HepG2 (cell line): ENCODE measurements at regions not wholly inside any gene's neighbourhood (a gene's known extent, or its start where the extent isn't known, plus 50 kb on each side); places are given as distances from the start of the nearest gene placed in this dataset.

Experiments
- ATAC-seq: fragments of 200-7000 bp; cut with Tn5 transposase; 3 replicates; pipeline ENCODE4 v1.9.1; 2020; ENCODE audit warnings: mild to moderate bottlenecking, moderate library complexity
- BruUV-seq: library from RNA; stranded (reverse); fragments of 400-500 nt; replicated peaks from 2 replicates; lab custom pipeline; 2021; lab: Mats Ljungman, UMichigan
- CTCF ChIA-PET: fragments of 300-600 bp; formaldehyde crosslinking; extraction: SDS; loops from one replicate; lab custom pipeline; 2021; ENCODE audit warnings: low total read pairs, inconsistent platforms, low intra/inter-chr PET ratio; lab: Yijun Ruan, JAX
- POLR2A ChIA-PET: fragments of 350-600 bp; sonication (Branson Sonifier 250); formaldehyde crosslinking; loops from one replicate; lab custom pipeline; 2020; ENCODE audit warnings: antibody characterized with exemption, inconsistent platforms; lab: Yijun Ruan, JAX
- DNase-seq: peaks from one replicate; pipeline ENCODE4 v3.0.0-alpha.2; 2015; ENCODE audit warnings: low spot score
- FAIRE-seq: peaks from 3 replicates; lab custom pipeline; 2011; peaks lifted over from hg19 to GRCh38; lab: Jason Lieb, UNC
- H2AFZ ChIP-seq: one replicate; pipeline ENCODE4 v1.6.1; 2011; ENCODE audit warnings: low read length, inconsistent platforms
- H3K27ac ChIP-seq: fragments of 300-600 bp; 3 replicates; pipeline ENCODE4 v1.8.0; 2011; ENCODE audit warnings: mixed run types, mild to moderate bottlenecking, mixed read lengths, low read length, inconsistent platforms; ENCODE audit not compliant: insufficient read depth; ENCODE audit errors: extremely low read length
- H3K27me3 ChIP-seq, 2 experiments: fragments of 200-600 bp in 1 of 2; 2 replicates in 1 of 2; 3 replicates in 1 of 2; pipeline versions ENCODE4 v1.6.0 to v1.8.0; 2011; ENCODE audit warnings: low read length in 2 of 2, mild to moderate bottlenecking in 2 of 2, moderate library complexity in 2 of 2, inconsistent platforms in 1 of 2; ENCODE audit not compliant: insufficient read depth in 2 of 2, control insufficient read depth in 1 of 2
- H3K36me3 ChIP-seq, 2 experiments: fragments of 200-600 bp in 1 of 2; replicated peaks in 1 of 2; 2 replicates in 1 of 2; 3 replicates in 1 of 2; pipeline versions ENCODE4 v1.5.1 to v1.8.0; 2011; ENCODE audit warnings: low read length in 2 of 2, inconsistent platforms in 1 of 2; ENCODE audit not compliant: insufficient read depth in 2 of 2, control insufficient read depth in 1 of 2
- H3K4me1 ChIP-seq: 2 replicates; pipeline ENCODE4 v1.5.1; 2012; ENCODE audit warnings: low read length, inconsistent platforms; ENCODE audit not compliant: insufficient read depth
- H3K4me2 ChIP-seq: 2 replicates; pipeline ENCODE4 v1.6.0; 2011; ENCODE audit warnings: low read depth, low read length, inconsistent platforms
- H3K4me3 ChIP-seq, 3 experiments: fragments of 200-600 bp in 1 of 3; sonication (generic), shearing (Covaris generic) in 1 of 3; replicated peaks in 1 of 3; 2 replicates each; pipeline ENCODE4 v1.5.1; 2011 to 2016; ENCODE audit warnings: low read length in 3 of 3, inconsistent platforms in 2 of 3, low read depth in 2 of 3, mild to moderate bottlenecking in 2 of 3, control low read depth in 1 of 3, mixed read lengths in 1 of 3; ENCODE audit not compliant: insufficient read depth in 1 of 3
- H3K79me2 ChIP-seq: one replicate; pipeline ENCODE4 v1.6.1; 2011; ENCODE audit warnings: low read length, inconsistent platforms; ENCODE audit not compliant: insufficient read depth
- H3K9ac ChIP-seq: 2 replicates; pipeline ENCODE4 v1.6.0; 2011; ENCODE audit warnings: mild to moderate bottlenecking, low read depth, low read length, inconsistent platforms; ENCODE audit not compliant: insufficient read depth
- H3K9me3 ChIP-seq: 2 replicates; pipeline ENCODE4 v1.5.1; 2012; ENCODE audit warnings: mild to moderate bottlenecking, low read length
- H4K20me1 ChIP-seq: 2 replicates; pipeline ENCODE4 v1.6.0; 2011; ENCODE audit warnings: inconsistent platforms, mild to moderate bottlenecking, low read length, moderate library complexity; ENCODE audit not compliant: insufficient read depth
- AHDC1 ChIP-seq: sonication (generic); formaldehyde crosslinking; IDR thresholded peaks from 2 replicates; pipeline ENCODE4 v1.5.1; 2020; ENCODE audit warnings: mild to moderate bottlenecking, missing genetic modification reagents, borderline replicate concordance
- HMG20A ChIP-seq: IDR thresholded peaks from 2 replicates; pipeline ENCODE4 v1.6.1; 2016; ENCODE audit warnings: borderline replicate concordance
- SRY ChIP-seq: sonication (generic); formaldehyde crosslinking; IDR thresholded peaks from 2 replicates; pipeline ENCODE4 v1.8.0; 2022; ENCODE audit warnings: mild to moderate bottlenecking, missing genetic modification reagents
- TBX3 ChIP-seq: fragments of 450-650 bp; IDR thresholded peaks from 2 replicates; pipeline ENCODE4 v1.6.1; 2017; ENCODE audit warnings: antibody characterized with exemption, mild to moderate bottlenecking, inconsistent platforms, borderline replicate concordance
- ZNF260 ChIP-seq: sonication (generic); formaldehyde crosslinking; IDR thresholded peaks from 2 replicates; pipeline ENCODE4 v1.4.0; 2020; ENCODE audit warnings: missing genetic modification reagents, low read depth, mild to moderate bottlenecking, borderline replicate concordance
- ZNF30 ChIP-seq: sonication (generic); formaldehyde crosslinking; IDR thresholded peaks from 2 replicates; pipeline ENCODE4 v1.5.0; 2020; ENCODE audit warnings: mild to moderate bottlenecking, missing genetic modification reagents
- ZNF567 ChIP-seq: sonication (generic); formaldehyde crosslinking; IDR thresholded peaks from 2 replicates; pipeline ENCODE4 v1.8.1; 2023; ENCODE audit warnings: mild to moderate bottlenecking, missing genetic modification reagents, borderline replicate concordance
- WGBS: methylation state at CpG from one replicate; pipeline ENCODE4 v1.1.6; 2017; ENCODE audit warnings: low lambda C conversion rate; 5-methylcytosine and 5-hydroxymethylcytosine counted together
- in situ Hi-C: cut with HindIII; loops from 2 replicates; pipeline ENCODE4 v1.10.0; 2017; ENCODE audit warnings: low pct_unique_long_range_greater_than_20kb; ENCODE audit not compliant: extremely low pct_ligation_motif_present
- intact Hi-C: fragments of 100-400 bp; cut with micrococcal nuclease; formaldehyde crosslinking; loops from one replicate; pipeline ENCODE4 v1.10.0; 2022; ENCODE audit not compliant: unreplicated experiment

GRCh38 chr1:244296003-244296402 is 155.7 kb downstream of the ADSS2 start:
- no TSS peak for BruUV-seq
- H2AFZ ChIP-seq: no peak overlapping the region
- TF ChIP-seq SRY (CRISPR knock-in tag) (no peak), ZNF567 (CRISPR knock-in tag) (no peak), TBX3 (no peak), ZNF260 (no peak), AHDC1 (no peak), ZNF30 (CRISPR knock-in tag) (no peak), HMG20A (no peak)
- TF ChIP-seq, all 625 proteins: peak for 0
- Histone ChIP-seq H3K4me3 (no peak overlapping the region), H3K9ac (no peak overlapping the region), H3K36me3 (no peaks in the 10 kb centered on the region), H3K27me3 (peaks cover 0 to 11% of the 10 kb centered on the region in 2 experiments; a peak in 2 of 5 replicates), H4K20me1 (no peaks in the 10 kb centered on the region), H3K79me2 (no peaks in the 10 kb centered on the region), H3K4me2 (no peak overlapping the region), H3K4me1 (no peaks in the 10 kb centered on the region), H3K9me3 (no peaks in the 10 kb centered on the region), H3K27ac (no peak overlapping the region)
- no peak for FAIRE-seq
- ATAC-seq: no peak
- in situ Hi-C loops (no loop called here), intact Hi-C loops (no loop called here)
- no peak for DNase-seq
- ChIA-PET POLR2A (no interaction called here), CTCF (no interaction called here)
- WGBS: 14% methylated on average over 8 of the region's 8 CpGs
